ENCODE measurements at regions not wholly inside any gene's neighbourhood (a gene's known extent, or its start where the extent isn't known, plus 50 kb on each side); places are given as distances from the start of the nearest gene placed in this dataset.
A peak's percentile ranks its signal among the peaks of the same experiment; 100 is the strongest.

DNA sequence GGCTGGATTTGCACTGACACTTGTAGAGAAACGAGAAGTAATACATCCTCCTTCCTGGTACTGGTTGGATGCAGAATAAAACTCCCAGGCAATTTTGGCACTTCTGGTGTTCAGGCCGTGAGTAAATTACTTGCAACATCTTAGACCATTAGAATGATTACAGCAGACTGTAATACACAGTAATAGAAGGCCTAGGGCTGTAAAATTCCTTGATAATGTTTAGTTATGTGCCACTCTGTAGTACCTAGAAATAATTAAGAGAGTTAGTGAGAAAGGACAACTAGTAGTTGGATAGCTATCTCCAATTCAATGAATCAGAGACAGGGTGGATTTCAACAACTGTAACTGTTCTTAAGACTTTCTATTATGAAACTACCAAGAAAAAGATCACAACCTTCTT is 356.3 kb upstream of the SETBP1 start:
- CTCF ChIA-PET, result no interaction called here
- POLR2A ChIA-PET, result no interaction called here
- Histone ChIP-seq H3K4me2 (replicated peaks; ENCODE audit: low read depth, low read length, poor library complexity, severe bottlenecking) (no peak overlapping the region), H2AFZ (ENCODE audit: insufficient read depth, low read depth, low read length, poor library complexity, severe bottlenecking) (peak overlapping the region; percentile 2), H3K9ac (ENCODE audit: low read length) (no peak overlapping the region), H3K9me3 (ENCODE audit: control extremely low read depth in 1 of 3, control insufficient read depth in 2 of 3, insufficient read depth in 1 of 3, low read length in 2 of 3) (peaks cover 0 to 8% (median 0%) of the 10 kb centered on the region in 3 donors), H3K36me3 (replicated peaks in 1 of 2; ENCODE audit: control extremely low read depth in 1 of 2, control insufficient read depth in 1 of 2, extremely low read depth in 1 of 2, insufficient read depth in 2 of 2, low read length in 1 of 2) (no peaks in the 10 kb centered on the region), H3K27ac (ENCODE audit: low read length in 2 of 2) (no peak overlapping the region), H3K27me3 (replicated peaks in 1 of 4; ENCODE audit: control extremely low read depth in 1 of 4, control insufficient read depth in 3 of 4, insufficient read depth in 4 of 4, low read length in 3 of 4) (no peaks in the 10 kb centered on the region), H3K4me3 (ENCODE audit: control extremely low read depth in 1 of 5, extremely low read depth in 1 of 5, insufficient read depth in 1 of 5, low read depth in 2 of 5, low read length in 4 of 5) (no peak overlapping the region), H3K79me2 (ENCODE audit: control insufficient read depth, insufficient read depth, low read length) (no peaks in the 10 kb centered on the region), H4K20me1 (ENCODE audit: control insufficient read depth, insufficient read depth, low read length, poor library complexity, severe bottlenecking) (no peaks in the 10 kb centered on the region), H3K4me1 (ENCODE audit: control insufficient read depth in 2 of 2, insufficient read depth in 2 of 2, low read length in 2 of 2) (no peaks in the 10 kb centered on the region)
- no CpG with 5 or more reads among the region's 2 CpGs for WGBS (ENCODE audit: insufficient coverage)
- DNase-seq, result no peak
- Mint-ChIP-seq H3K27ac (no peak overlapping the region), H3K4me3 (no peak overlapping the region), H3K4me1 (no peaks in the 10 kb centered on the region), H3K27me3 (no peaks in the 10 kb centered on the region), H3K9me3 (ENCODE audit: insufficient read depth) (no peaks in the 10 kb centered on the region)
- intact Hi-C loops (cut with micrococcal nuclease), result no loop called here
- TF ChIP-seq EZH2 (IDR thresholded peaks at IDR 0.05; ENCODE audit: borderline replicate concordance, insufficient read depth, low read depth, low read length, poor library complexity, severe bottlenecking), result no peak
- TF ChIP-seq, protein P1, sequence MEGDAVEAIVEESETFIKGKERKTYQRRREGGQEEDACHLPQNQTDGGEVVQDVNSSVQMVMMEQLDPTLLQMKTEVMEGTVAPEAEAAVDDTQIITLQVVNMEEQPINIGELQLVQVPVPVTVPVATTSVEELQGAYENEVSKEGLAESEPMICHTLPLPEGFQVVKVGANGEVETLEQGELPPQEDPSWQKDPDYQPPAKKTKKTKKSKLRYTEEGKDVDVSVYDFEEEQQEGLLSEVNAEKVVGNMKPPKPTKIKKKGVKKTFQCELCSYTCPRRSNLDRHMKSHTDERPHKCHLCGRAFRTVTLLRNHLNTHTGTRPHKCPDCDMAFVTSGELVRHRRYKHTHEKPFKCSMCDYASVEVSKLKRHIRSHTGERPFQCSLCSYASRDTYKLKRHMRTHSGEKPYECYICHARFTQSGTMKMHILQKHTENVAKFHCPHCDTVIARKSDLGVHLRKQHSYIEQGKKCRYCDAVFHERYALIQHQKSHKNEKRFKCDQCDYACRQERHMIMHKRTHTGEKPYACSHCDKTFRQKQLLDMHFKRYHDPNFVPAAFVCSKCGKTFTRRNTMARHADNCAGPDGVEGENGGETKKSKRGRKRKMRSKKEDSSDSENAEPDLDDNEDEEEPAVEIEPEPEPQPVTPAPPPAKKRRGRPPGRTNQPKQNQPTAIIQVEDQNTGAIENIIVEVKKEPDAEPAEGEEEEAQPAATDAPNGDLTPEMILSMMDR (IDR thresholded peaks at IDR 0.05), result no peak
- ATAC-seq (ENCODE audit: low read depth), result no peak

DNA sequence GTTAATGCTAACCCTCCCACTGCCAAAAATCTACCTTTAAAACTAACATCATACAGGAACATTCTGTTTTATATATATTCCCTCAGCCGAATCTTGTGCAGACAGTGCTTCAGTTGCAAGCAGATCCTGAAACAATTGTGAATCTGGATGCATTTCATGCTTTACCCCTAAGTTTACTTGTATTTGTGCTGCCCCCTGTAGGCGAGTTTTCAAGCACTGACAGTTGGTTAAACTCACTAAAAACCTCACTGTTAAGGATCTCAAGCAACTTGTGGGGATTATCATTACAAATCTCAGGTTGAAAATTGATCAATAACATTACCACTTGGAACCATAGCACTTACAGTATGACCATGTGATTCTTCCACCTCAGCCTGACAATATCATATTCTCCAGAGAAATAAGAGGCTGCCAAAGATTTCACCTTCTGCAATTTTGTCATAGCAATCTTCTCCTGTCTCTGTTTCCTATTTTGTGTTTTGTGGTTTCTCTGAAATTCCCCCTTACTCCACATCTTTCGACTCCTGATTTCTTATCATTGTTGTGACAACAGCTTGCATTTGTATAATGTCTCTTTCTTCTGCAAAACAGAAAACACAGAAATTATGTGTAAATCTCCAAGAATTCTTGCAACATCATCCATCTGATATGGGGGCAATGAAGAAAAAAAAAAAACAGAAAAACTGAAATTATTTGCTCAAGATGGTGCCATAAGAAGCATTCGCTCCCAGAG is 354.6 kb upstream of the SETBP1 start:
- DNase-seq (peak; percentile 24), ATAC-seq (ENCODE audit: low read depth) (no peak)
- H3K9me3 Mint-ChIP-seq (ENCODE audit: insufficient read depth), result peaks cover 4% of the 10 kb centered on the region
- WGBS (ENCODE audit: insufficient coverage), result no CpG with 5 or more reads among the region's 4 CpGs
- H3K4me1 Mint-ChIP-seq, result no peaks in the 10 kb centered on the region
- Histone ChIP-seq H3K79me2 (ENCODE audit: control insufficient read depth, insufficient read depth, low read length) (no peaks in the 10 kb centered on the region), H3K9me3 (ENCODE audit: control extremely low read depth in 1 of 3, control insufficient read depth in 2 of 3, insufficient read depth in 1 of 3, low read length in 2 of 3) (peaks cover 0 to 1% (median 0%) of the 10 kb centered on the region in 3 donors), H3K27me3 (replicated peaks in 1 of 4; ENCODE audit: control extremely low read depth in 1 of 4, control insufficient read depth in 3 of 4, insufficient read depth in 4 of 4, low read length in 3 of 4) (no peaks in the 10 kb centered on the region), H3K9ac (ENCODE audit: low read length) (no peak overlapping the region), H3K27ac (ENCODE audit: low read length in 2 of 2) (no peak overlapping the region), H3K4me2 (replicated peaks; ENCODE audit: low read depth, low read length, poor library complexity, severe bottlenecking) (no peak overlapping the region), H3K4me1 (ENCODE audit: control insufficient read depth in 2 of 2, insufficient read depth in 2 of 2, low read length in 2 of 2) (no peaks in the 10 kb centered on the region), H4K20me1 (ENCODE audit: control insufficient read depth, insufficient read depth, low read length, poor library complexity, severe bottlenecking) (no peaks in the 10 kb centered on the region), H2AFZ (ENCODE audit: insufficient read depth, low read depth, low read length, poor library complexity, severe bottlenecking) (no peak overlapping the region), H3K4me3 (ENCODE audit: control extremely low read depth in 1 of 5, extremely low read depth in 1 of 5, insufficient read depth in 1 of 5, low read depth in 2 of 5, low read length in 4 of 5) (no peak overlapping the region), H3K36me3 (replicated peaks in 1 of 2; ENCODE audit: control extremely low read depth in 1 of 2, control insufficient read depth in 1 of 2, extremely low read depth in 1 of 2, insufficient read depth in 2 of 2, low read length in 1 of 2) (no peaks in the 10 kb centered on the region)
- TF ChIP-seq EZH2 (IDR thresholded peaks at IDR 0.05; ENCODE audit: borderline replicate concordance, insufficient read depth, low read depth, low read length, poor library complexity, severe bottlenecking), result no peak
- TF ChIP-seq, protein P1 (IDR thresholded peaks at IDR 0.05), result peak; percentile 41
- H3K4me3 Mint-ChIP-seq, result no peak overlapping the region
- intact Hi-C loops (cut with micrococcal nuclease), result no loop called here
- H3K27ac Mint-ChIP-seq, result no peak overlapping the region
- CTCF ChIA-PET, result interaction anchor here (0.7 to 0.9 kb wide), 3 partner anchors 8 to 1059 kb away, joined by 3 to 4 read pairs (median 3); no protein-coding TSS in a partner anchor
- POLR2A ChIA-PET, result no interaction called here
- no peaks in the 10 kb centered on the region for H3K27me3 Mint-ChIP-seq

All from B cell (primary cell).